HepG2 (cell line): ENCODE measurements at regions not wholly inside any gene's neighbourhood (a gene's known extent, or its start where the extent isn't known, plus 50 kb on each side); places are given as distances from the start of the nearest gene placed in this dataset.

Source experiments
- AGO2 ChIP-seq: fragments of 200-400 bp; formaldehyde crosslinking; optimal IDR thresholded peaks from 2 replicates; pipeline ENCODE3; 2017; ENCODE audit warnings: mild to moderate bottlenecking, low read depth, low read length, moderate library complexity
- ATF4 ChIP-seq, 2 experiments: fragments of 450-650 bp in 1 of 2; sonication (generic) in 1 of 2; formaldehyde crosslinking; IDR thresholded peaks; 2 replicates each; pipeline versions ENCODE4 v1.5.0 to v1.8.0; 2020 to 2022; ENCODE audit warnings: mild to moderate bottlenecking in 1 of 2, missing genetic modification reagents in 1 of 2
- CC2D1A ChIP-seq: sonication (generic); formaldehyde crosslinking; IDR thresholded peaks from 2 replicates; pipeline ENCODE4 v1.8.1; 2023; ENCODE audit warnings: mild to moderate bottlenecking, missing genetic modification reagents
- CCDC6 ChIP-seq: sonication (generic); formaldehyde crosslinking; IDR thresholded peaks from 2 replicates; pipeline ENCODE4 v1.8.1; 2022; ENCODE audit warnings: mild to moderate bottlenecking, missing genetic modification reagents, moderate library complexity
- ELF3 ChIP-seq: IDR thresholded peaks from 2 replicates; pipeline ENCODE4 v1.6.1; 2016; ENCODE audit warnings: missing genetic modification reagents, missing compliant biosample characterization
- FOSL2 ChIP-seq: sonication (generic); formaldehyde crosslinking; IDR thresholded peaks from 2 replicates; pipeline ENCODE4 v1.4.0; 2020; ENCODE audit warnings: missing genetic modification reagents
- HINFP ChIP-seq: sonication (generic); formaldehyde crosslinking; IDR thresholded peaks from 2 replicates; pipeline ENCODE4 v1.4.0; 2020; ENCODE audit warnings: low read depth, mild to moderate bottlenecking, missing genetic modification reagents
- KAT2B ChIP-seq: fragments of 150-350 bp; IDR thresholded peaks from 2 replicates; pipeline ENCODE4 v1.6.1; 2014; ENCODE audit warnings: low read depth, low read length, borderline replicate concordance
- KDM6A ChIP-seq: IDR thresholded peaks from 2 replicates; pipeline ENCODE4 v1.6.1; 2016; ENCODE audit warnings: low read depth
- MED13 ChIP-seq: sonication (generic); formaldehyde crosslinking; IDR thresholded peaks from 2 replicates; pipeline ENCODE4 v1.5.0; 2020; ENCODE audit warnings: missing genetic modification reagents
- MXD3 ChIP-seq: IDR thresholded peaks from 2 replicates; pipeline ENCODE4 v1.6.1; 2016; ENCODE audit warnings: mild to moderate bottlenecking, missing biosample characterization, missing genetic modification reagents
- NKX3-1 ChIP-seq: sonication (generic); formaldehyde crosslinking; IDR thresholded peaks from 2 replicates; pipeline ENCODE4 v1.5.0; 2020; ENCODE audit warnings: missing genetic modification reagents
- RBM22 ChIP-seq: fragments of 200-400 bp; formaldehyde crosslinking; optimal IDR thresholded peaks from 2 replicates; pipeline ENCODE3; 2017; ENCODE audit warnings: mild to moderate bottlenecking, low read length, moderate library complexity
- RORA ChIP-seq: sonication (generic); formaldehyde crosslinking; IDR thresholded peaks from 2 replicates; pipeline ENCODE4 v1.5.0; 2020; ENCODE audit warnings: mild to moderate bottlenecking, missing genetic modification reagents, moderate library complexity
- TERF1 ChIP-seq: sonication (generic); formaldehyde crosslinking; IDR thresholded peaks from 2 replicates; pipeline ENCODE4 v1.8.0; 2022; ENCODE audit warnings: mild to moderate bottlenecking, missing genetic modification reagents, moderate library complexity
- THRA ChIP-seq: sonication (generic); formaldehyde crosslinking; IDR thresholded peaks from 2 replicates; pipeline ENCODE4 v1.4.0; 2020; ENCODE audit warnings: missing genetic modification reagents, borderline replicate concordance
- U2AF2 ChIP-seq: fragments of 200-400 bp; formaldehyde crosslinking; IDR thresholded peaks from 2 replicates; pipeline ENCODE4 v1.6.1; 2017; ENCODE audit warnings: low read depth, mild to moderate bottlenecking, low read length
- YEATS2 ChIP-seq: sonication (generic); formaldehyde crosslinking; IDR thresholded peaks from 2 replicates; pipeline ENCODE4 v1.4.0; 2020; ENCODE audit warnings: missing genetic modification reagents, borderline replicate concordance
- ZBTB25 ChIP-seq: IDR thresholded peaks from 2 replicates; pipeline ENCODE4 v1.6.1; 2018; ENCODE audit warnings: missing genetic modification reagents
- ZFP1 ChIP-seq: IDR thresholded peaks from 2 replicates; pipeline ENCODE4 v1.6.1; 2016
- ZFP90 ChIP-seq: sonication (generic); formaldehyde crosslinking; IDR thresholded peaks from 2 replicates; pipeline ENCODE4 v1.8.0; 2022; ENCODE audit warnings: missing genetic modification reagents, mild to moderate bottlenecking, inconsistent platforms, borderline replicate concordance
- ZFY ChIP-seq: sonication (generic); formaldehyde crosslinking; IDR thresholded peaks from 2 replicates; pipeline ENCODE4 v1.4.0; 2020; ENCODE audit warnings: missing genetic modification reagents
- ZNF136 ChIP-seq: sonication (generic); formaldehyde crosslinking; IDR thresholded peaks from 2 replicates; pipeline ENCODE4 v1.8.1; 2022; ENCODE audit warnings: low read depth, mild to moderate bottlenecking, moderate library complexity, missing genetic modification reagents
- ZNF263 ChIP-seq: sonication (generic); formaldehyde crosslinking; IDR thresholded peaks from 2 replicates; pipeline ENCODE4 v1.4.0; 2020; ENCODE audit warnings: missing genetic modification reagents
- ZNF335 ChIP-seq: sonication (generic); formaldehyde crosslinking; IDR thresholded peaks from 2 replicates; pipeline ENCODE4 v1.4.0; 2020; ENCODE audit warnings: missing genetic modification reagents
- ZNF383 ChIP-seq: sonication (generic); formaldehyde crosslinking; IDR thresholded peaks from 2 replicates; pipeline ENCODE4 v1.4.0; 2020; ENCODE audit warnings: missing genetic modification reagents, mild to moderate bottlenecking, borderline replicate concordance
- ZSCAN29 ChIP-seq: sonication (generic); formaldehyde crosslinking; conservative IDR thresholded peaks from 2 replicates; pipeline ENCODE4 v1.4.0; 2020; ENCODE audit warnings: mild to moderate bottlenecking, missing genetic modification reagents

GRCh38 chr6:139540276-139540675 lies 165.8 kb upstream of the CITED2 start (continued):
- TF ChIP-seq U2AF2 (no peak), CC2D1A (CRISPR knock-in tag) (no peak), MXD3 (no peak), ZBTB25 (CRISPR knock-in tag) (0 out of 2 replicates have a peak, but pooled peaks have one; percentile 7), ZNF383 (CRISPR knock-in tag) (0 out of 2 replicates have a peak, but pooled peaks have one; percentile 22), FOSL2 (CRISPR knock-in tag) (no peak), YEATS2 (CRISPR knock-in tag) (no peak), ZFP1 (no peak), ZFY (CRISPR knock-in tag) (peak; percentile 61), MED13 (CRISPR knock-in tag) (no peak), ZNF136 (CRISPR knock-in tag) (no peak), ZSCAN29 (CRISPR knock-in tag) (no peak), KAT2B (no peak), TERF1 (CRISPR knock-in tag) (no peak), KDM6A (CRISPR knock-in tag) (no peak), THRA (no peak), CCDC6 (CRISPR knock-in tag) (0 out of 2 replicates have a peak, but pooled peaks have one; percentile 31), ZNF263 (CRISPR knock-in tag) (no peak), ZNF335 (no peak), RBM22 (no peak), AGO2 (no peak), RORA (CRISPR knock-in tag) (no peak), ATF4 (CRISPR knock-in tag; IDR thresholded peaks at IDR 0.05) (peak in 1 of 2 experiments; percentile 73; a peak in 2 of 4 replicates), NKX3-1 (CRISPR knock-in tag) (no peak), ELF3 (no peak), ZFP90 (CRISPR knock-in tag) (no peak), HINFP (CRISPR knock-in tag) (no peak)
